T-helper 2 cell (primary cell): ENCODE measurements at regions not wholly inside any gene's neighbourhood (a gene's known extent, or its start where the extent isn't known, plus 50 kb on each side); places are given as distances from the start of the nearest gene placed in this dataset.

Source experiments
- DNase-seq, 5 experiments: peaks; one replicate each; pipeline versions ENCODE4 v3.0.0 to v3.0.0-alpha.2; 2012 to 2022

DNA sequence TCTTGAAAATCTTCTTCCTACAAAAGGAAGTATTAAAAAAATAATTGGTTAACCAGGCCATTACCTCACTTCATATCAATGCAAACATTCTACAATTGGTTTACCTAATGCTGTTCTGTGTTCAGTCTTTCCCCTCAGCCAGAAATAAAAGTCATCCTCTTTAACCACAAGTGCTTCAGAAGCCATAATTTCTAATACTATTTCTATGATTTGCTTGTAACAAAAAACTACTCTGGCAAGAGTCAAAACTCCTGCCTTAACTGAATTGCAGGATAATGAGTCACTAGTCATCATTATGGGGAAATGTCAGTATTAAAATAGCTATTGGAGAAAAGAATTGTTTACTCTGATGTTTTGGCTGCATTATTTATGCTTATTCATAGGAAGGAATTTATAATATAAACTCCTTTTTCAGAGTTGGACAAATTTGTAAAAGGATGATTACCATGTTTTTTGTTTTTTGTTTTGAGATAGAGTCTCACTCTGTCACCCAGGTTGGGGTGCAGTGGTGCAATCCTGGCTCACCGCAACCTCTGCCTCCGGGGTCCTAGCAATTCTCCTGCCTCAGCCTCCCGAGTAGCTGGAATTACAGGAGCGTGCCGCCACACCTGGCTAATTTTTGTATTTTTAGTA lies 55.5 kb upstream of the ODAD2 start:
- DNase-seq, result no peak

DNA sequence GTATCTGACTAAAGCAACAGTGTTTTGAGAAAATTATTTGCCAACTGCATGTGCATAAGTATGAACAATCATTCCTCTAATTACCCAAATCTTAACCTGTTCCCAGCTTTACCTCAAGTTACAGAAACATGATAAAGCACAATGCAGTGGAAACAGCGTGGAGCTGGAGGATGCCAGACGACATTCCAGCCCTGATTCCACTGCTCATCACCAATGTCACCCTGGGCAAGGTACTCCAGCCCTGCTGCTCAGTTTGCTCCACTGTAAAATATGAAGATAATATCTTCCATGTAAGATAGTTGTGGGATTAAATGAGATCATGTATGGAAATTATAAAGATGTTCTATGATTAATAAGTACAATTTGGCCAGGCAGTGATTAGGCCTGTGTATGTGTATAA lies 50.4 kb upstream of the ODAD2 start:
- no peak for DNase-seq
